ENCODE measurements at regions not wholly inside any gene's neighbourhood (a gene's known extent, or its start where the extent isn't known, plus 50 kb on each side); places are given as distances from the start of the nearest gene placed in this dataset.

DNA sequence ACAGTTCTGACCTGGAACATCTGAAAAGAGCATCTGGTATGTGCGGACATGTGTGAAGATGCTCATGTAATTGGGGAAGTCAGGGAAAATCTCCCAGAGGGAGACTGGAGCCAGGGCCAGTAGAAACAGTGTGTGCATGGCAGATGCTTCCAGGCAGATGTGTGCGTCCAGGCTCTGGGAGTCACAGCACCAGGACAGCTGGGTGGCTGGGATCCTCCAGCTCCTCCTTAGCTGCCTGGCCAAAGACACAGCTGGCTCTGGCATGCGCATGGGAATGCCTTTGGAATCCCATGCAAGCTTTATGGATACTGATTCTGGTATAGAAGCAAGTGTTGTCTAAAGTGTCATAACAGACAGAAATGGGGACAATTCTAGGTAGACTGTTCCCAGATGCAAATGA, 369.7 kb downstream of the INSIG2 start:
- intact Hi-C loops (cut with DNase I): no loop called here
- no peaks in the 10 kb centered on the region for H3K36me3 ChIP-seq (replicated peaks in 1 of 2)
- 75 to 87% (median 76%) methylated on average over 3 of the region's 3 CpGs for WGBS, 4 donors
- H3K4me3 ChIP-seq: no peak overlapping the region
- no peak for TF ChIP-seq POLR2A (IDR thresholded peaks at IDR 0.05)
- TF ChIP-seq, protein P1, sequence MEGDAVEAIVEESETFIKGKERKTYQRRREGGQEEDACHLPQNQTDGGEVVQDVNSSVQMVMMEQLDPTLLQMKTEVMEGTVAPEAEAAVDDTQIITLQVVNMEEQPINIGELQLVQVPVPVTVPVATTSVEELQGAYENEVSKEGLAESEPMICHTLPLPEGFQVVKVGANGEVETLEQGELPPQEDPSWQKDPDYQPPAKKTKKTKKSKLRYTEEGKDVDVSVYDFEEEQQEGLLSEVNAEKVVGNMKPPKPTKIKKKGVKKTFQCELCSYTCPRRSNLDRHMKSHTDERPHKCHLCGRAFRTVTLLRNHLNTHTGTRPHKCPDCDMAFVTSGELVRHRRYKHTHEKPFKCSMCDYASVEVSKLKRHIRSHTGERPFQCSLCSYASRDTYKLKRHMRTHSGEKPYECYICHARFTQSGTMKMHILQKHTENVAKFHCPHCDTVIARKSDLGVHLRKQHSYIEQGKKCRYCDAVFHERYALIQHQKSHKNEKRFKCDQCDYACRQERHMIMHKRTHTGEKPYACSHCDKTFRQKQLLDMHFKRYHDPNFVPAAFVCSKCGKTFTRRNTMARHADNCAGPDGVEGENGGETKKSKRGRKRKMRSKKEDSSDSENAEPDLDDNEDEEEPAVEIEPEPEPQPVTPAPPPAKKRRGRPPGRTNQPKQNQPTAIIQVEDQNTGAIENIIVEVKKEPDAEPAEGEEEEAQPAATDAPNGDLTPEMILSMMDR (IDR thresholded peaks at IDR 0.05): no peak
- no peaks in the 10 kb centered on the region for H3K9me3 ChIP-seq (replicated peaks in 1 of 3)
- H3K27me3 ChIP-seq: no peaks in the 10 kb centered on the region
- no peak for DNase-seq
- no peak overlapping the region for H3K27ac ChIP-seq
- H3K4me1 ChIP-seq (replicated peaks in 1 of 2): no peaks in the 10 kb centered on the region

GRCh38 chr2:118449401-118449800, 361.1 kb downstream of the INSIG2 start:
- H3K36me3 ChIP-seq (replicated peaks in 1 of 2): no peaks in the 10 kb centered on the region
- no peaks in the 10 kb centered on the region for H3K9me3 ChIP-seq (replicated peaks in 1 of 3)
- intact Hi-C loops (cut with DNase I): no loop called here
- H3K27me3 ChIP-seq: no peaks in the 10 kb centered on the region
- TF ChIP-seq POLR2A (IDR thresholded peaks at IDR 0.05): no peak
- TF ChIP-seq, protein P1 (IDR thresholded peaks at IDR 0.05): no peak
- no peak for DNase-seq
- H3K4me3 ChIP-seq: no peak overlapping the region
- no peak overlapping the region for H3K27ac ChIP-seq
- 67 to 81% (median 71%) methylated on average over 2 of the region's 2 CpGs for WGBS, 4 donors
- no peaks in the 10 kb centered on the region for H3K4me1 ChIP-seq (replicated peaks in 1 of 2)

GRCh38 chr2:118443596-118443995, 355.3 kb downstream of the INSIG2 start:
- no peaks in the 10 kb centered on the region for H3K27me3 ChIP-seq
- H3K4me1 ChIP-seq (replicated peaks in 1 of 2): no peaks in the 10 kb centered on the region
- 28 to 37% (median 32%) methylated on average over 2 of the region's 2 CpGs for WGBS, 4 donors
- no peak for DNase-seq
- intact Hi-C loops (cut with DNase I): no loop called here
- TF ChIP-seq, protein P1 (IDR thresholded peaks at IDR 0.05): no peak
- TF ChIP-seq POLR2A (IDR thresholded peaks at IDR 0.05): no peak
- no peaks in the 10 kb centered on the region for H3K9me3 ChIP-seq (replicated peaks in 1 of 3)
- H3K36me3 ChIP-seq (replicated peaks in 1 of 2): no peaks in the 10 kb centered on the region
- H3K27ac ChIP-seq: no peak overlapping the region
- no peak overlapping the region for H3K4me3 ChIP-seq

- intact Hi-C loops (cut with DNase I): no loop called here
- Histone ChIP-seq H3K27ac (no peak overlapping the region), H3K27me3 (no peaks in the 10 kb centered on the region), H3K9me3 (replicated peaks in 1 of 3) (no peaks in the 10 kb centered on the region), H3K36me3 (replicated peaks in 1 of 2) (no peaks in the 10 kb centered on the region), H3K4me1 (replicated peaks in 1 of 2) (no peaks in the 10 kb centered on the region), H3K4me3 (no peak overlapping the region)
- no peak for DNase-seq
- 72 to 92% (median 76%) methylated on average over 3 of the region's 3 CpGs for WGBS, 4 donors
- no peak for TF ChIP-seq POLR2A (IDR thresholded peaks at IDR 0.05)
- TF ChIP-seq, protein P1 (IDR thresholded peaks at IDR 0.05): no peak
Observed at GRCh38 chr2:118442996-118443553, 354.8 kb downstream of the INSIG2 start.

Measured in adrenal gland (tissue), 9 donors.